Occipital lobe (tissue), 1 donor: ENCODE measurements at regions not wholly inside any gene's neighbourhood (a gene's known extent, or its start where the extent isn't known, plus 50 kb on each side); places are given as distances from the start of the nearest gene placed in this dataset.

Experiments
- DNase-seq: peaks from one replicate; lab custom pipeline; 2025; lab: John Stamatoyannopoulos, UW

DNA sequence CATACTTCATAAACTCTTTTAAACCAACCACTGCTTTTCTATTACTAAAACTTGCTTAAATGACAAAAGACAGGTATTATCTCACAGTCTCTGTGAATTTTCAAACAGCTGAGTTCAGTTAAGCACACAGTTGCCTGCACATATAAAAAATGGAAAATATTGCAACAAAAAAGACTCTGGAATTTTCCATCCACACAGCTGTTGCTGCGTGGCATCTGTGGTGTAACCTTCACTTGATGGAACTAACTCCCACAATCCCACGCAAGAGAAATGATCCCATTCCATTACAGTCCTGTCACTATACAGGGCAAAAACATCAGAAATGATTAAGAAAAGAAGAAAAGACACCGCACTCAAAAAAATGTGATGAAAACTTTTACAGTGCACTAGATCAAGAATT is 149.8 kb upstream of the TBL1X start:
- DNase-seq: no peak

DNA sequence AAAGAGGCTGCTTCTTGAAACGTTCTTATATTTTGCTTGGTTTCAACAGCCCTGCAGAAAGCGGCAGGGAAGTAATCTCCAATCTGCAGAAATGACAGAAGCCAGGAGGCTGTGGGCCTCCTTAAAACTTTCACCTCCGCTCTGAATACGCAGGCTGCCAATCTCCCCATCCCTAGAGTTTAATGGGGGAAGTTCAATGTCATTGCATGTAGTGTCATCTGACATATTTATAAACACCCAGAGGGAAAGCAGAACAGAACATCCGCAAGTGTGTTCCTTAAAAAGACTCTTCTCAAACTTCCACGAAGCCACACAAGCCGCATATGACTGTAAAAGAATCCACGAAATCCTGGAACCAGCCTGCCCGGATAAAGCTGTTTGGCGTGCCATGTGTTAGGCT is 148.8 kb upstream of the TBL1X start:
- DNase-seq: no peak

DNA sequence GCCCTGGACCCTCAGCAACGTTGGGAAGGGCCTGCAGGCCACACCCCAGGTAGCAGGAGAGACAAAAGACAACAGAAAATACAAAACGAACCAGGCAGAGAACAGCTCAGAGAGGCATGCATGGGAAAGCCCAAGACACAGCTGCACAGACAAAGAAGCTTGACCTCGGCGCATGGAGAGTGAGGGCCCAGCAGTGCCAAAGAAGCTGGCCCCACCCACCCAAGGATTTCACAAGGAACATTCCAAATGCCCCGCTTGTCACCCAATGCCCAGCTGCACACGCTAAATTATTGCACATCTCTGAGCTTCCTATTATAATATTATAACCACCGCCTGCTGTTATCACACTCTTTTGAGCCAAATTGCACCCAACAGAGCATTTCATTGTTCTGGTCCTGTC is 147.7 kb upstream of the TBL1X start:
- no peak for DNase-seq

DNA sequence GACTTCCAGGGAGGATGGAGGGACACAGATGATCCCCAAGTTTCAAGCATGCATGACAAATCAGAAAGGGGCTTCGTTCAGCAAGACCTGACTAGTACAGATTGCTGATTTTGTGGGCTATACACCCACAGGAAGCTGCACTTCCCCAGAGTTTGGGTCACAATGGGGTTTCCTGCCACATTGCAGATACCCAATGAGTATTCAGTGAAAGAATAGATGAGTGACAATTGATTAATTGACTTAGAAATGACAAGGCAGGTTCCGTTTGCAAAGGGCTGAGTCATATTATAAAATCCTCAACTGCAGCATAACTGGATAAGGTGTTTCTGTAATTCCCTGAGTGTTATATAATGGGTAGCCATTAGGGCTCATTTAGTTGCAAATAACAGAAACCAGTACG is 146.6 kb upstream of the TBL1X start:
- no peak for DNase-seq

DNA sequence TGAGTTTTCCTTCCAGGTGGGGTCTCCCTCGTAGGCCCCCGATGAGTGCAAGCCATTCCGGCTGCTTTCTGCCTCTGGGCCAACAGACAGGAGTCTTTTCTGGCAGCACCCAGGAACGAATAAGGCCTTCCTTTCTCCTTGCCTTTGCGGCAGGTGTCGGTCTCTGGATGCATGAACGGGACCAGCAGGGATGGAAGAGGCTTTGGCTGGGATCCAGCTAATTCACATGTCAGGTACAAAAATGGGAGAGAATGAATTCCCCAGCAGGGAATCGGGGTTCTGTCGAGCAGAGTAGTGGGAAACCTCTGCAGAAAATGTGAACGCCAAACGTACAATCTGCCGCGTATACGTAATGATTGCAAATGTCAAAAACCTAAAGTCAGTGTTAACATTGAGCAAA is 146.1 kb upstream of the TBL1X start:
- DNase-seq: no peak

DNA sequence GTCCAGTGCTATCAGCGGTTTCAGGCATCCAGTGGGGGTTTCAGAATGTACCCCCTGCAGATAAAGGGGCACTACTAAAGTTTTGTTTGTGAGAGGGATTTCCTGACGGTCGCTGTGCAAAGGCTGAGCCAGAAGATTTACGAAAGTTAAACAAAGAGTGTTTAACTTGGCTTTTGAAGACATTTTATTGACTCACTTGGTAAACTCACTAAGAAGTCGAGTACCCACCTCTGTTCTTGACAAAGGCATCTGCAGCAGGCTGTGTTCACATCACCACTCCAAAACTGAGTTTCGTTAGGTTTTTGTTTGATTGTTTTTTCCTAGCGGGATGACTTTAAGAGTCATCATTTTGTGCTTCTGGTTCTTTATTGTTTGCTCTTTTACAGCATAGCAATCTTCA is 143.9 kb upstream of the TBL1X start:
- no peak for DNase-seq

DNA sequence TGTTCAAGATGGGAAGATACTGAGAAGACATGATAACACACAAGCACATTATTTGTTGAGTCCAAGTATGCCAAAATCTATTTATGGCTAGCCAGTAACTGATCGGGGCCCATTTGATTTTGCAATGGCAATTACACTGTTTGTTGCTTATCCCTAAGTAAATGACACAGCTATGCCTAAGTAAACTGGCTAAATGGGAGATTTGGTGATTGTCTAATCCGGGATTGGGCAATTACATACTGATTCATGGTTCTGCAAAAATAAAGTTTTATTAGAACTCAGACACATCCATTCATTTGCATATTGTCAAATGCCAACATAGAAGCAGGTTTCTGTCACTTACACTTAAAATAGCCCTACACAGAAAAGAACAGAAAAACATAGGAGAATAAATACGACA is 140.2 kb upstream of the TBL1X start:
- no peak for DNase-seq

DNA sequence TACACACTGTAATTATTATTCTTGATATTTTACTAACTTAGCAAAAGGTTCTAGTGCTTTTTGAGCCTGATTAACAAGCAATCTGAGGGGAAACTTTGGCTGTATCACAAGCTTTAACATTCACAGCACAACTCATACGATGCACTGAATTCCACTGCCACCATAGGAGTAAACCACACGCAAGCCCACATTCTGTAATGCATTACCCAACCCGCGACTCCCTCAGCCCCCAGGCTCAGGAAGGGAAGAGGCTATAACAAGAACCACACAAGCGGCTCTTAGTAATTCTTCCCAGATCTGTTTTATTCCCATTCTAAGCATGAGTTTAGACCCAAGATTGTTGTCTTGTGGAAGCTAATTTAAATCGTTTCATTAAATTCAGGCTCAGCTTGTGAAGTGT is 138.5 kb upstream of the TBL1X start:
- no peak for DNase-seq

DNA sequence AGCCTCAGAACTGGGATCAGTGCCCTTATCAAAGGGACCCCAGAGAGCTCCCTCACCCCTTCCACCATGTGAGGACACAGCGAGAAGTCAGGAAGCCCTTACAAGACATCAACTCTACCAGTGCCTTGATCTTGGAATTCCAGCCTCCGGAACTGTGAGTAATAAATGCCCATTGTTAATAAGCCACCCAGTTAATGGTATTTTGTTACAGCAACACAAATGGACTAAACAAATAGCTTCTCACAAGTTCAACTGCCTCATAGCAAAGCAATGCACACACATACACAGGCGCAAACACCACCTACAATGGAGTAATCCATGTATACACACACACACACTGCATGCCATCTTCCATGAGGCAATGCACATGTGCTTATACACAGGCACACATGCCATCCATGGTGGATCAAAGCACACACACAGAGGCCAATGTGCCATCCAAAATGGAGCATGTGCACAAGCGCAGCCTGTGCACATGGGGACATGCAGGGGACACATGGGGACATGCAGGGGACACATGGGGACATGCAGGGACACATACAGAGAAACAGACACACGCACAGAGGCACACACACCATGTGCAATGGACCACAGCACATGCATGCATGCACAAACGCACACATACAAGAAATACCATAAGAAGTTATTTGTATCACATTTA is 137.6 kb upstream of the TBL1X start:
- no peak for DNase-seq

DNA sequence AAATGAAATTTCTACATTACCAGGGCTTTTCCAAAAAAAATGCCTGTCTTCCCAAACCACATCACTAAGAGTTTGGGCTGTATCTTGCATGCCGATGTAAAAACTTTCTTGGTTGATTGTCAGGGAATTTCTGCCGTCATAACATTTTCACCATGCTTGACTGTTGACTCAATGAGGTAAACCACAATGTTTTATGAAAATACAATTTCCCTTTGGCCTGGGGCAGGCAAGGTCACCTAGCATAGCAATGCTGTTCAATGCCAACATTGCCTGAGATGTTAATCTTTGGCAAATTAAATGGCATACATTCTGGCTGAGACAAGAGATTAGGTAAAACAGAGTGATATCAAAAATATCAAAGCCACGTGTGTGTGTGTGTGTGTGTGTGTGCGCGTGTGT is 137.1 kb upstream of the TBL1X start:
- no peak for DNase-seq

DNA sequence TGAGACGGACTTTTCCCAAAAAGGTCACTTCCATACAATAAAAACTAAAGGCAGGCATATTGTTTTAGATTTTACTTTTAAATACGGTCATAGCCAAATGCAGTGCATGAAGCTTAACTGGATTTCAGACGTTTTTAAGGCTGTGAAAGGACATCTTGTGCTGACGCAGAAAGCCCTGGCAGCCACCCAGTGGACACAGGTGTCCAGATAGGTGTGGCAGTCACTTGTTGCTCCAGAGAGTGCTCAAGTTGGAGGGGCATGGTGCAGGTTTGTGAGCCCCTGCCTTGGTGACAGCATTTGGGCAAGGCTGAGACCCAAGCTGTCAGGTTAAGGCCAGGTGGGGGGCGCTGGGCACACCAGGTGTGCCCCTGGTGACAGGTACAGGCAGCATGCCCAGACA is 135.8 kb upstream of the TBL1X start:
- no peak for DNase-seq

DNA sequence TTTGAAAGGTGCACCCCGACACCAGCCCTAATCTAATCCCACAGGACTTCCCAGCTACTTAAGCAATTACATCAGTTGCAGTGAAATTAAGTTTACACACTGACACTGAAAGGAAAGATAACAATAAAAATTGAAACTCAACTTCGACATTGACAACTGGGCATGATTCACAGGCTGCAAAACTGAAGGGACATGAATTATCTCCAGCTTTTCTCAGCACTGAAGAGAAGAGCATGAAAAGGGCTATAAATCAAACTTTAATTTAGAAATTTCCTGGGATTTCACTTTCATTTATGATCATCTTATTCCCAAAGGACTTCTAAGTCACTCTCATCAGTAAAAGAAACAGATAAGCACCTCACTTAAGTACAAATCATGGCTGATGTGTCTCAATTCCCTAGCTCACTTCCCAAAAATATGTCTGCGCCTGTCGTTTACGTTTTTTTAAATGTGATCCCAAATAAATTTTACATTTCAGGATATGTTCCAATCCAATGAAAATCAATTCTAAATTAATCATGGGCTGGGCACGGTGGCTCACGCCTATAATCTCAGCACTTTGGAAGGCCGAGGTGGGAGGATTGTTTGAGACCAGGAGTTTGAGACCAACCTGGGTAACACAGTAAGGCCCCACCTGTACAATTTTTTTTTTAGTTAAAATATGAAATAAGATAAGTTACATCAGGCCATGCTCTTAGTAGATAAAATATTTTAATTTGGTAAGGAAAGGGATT is 134.4 kb upstream of the TBL1X start:
- DNase-seq: no peak

DNA sequence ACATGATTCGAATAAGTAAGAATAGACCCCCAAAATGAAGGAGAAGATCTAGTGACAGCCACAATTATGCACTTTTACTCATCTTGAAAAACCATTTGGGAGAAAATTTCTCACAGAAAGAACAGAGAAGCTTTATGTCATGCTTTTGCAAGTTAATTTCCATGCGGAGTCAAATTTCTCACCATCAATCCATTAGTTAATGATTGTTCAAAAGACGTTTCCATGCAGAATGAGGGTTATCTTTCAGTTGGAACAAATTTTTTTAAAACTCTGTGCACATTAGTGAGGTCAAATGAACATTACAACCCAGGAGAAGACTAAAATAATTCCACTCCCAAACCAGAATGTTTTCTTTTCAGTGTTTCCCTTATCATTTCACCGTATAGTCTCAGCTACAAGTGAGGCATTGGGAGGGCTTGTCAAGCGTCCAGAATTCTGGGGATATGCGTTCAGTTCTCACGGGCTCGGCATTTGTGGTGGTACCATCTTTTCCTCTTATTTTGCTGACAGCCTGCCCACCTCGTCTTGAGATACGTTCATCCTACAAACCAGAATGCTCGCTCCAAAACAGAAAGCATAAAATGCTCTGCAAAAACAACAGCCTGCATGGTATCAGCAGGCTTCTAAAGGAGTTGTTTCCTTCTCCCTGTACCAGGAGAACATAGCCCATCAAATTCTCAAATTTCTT is 130.8 kb upstream of the TBL1X start:
- no peak for DNase-seq

DNA sequence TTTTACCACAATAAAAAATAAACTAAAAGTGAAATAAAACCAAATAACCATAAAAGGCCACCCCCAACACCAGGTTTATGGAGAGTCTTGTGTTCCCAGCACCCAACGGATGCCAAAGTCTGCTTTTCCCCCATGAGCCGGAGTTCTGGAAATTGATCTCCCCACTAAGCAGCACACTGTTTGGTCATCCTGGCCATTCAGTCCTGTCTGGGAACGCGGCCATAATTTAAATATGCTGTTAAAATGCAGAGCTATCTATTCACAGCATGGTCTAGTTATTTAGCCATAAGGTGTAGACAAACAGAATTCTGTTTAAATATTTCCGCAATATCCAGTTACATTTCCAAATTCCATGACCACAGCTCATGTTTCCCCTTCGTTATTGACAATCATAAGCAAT is 129.6 kb upstream of the TBL1X start:
- DNase-seq: no peak

DNA sequence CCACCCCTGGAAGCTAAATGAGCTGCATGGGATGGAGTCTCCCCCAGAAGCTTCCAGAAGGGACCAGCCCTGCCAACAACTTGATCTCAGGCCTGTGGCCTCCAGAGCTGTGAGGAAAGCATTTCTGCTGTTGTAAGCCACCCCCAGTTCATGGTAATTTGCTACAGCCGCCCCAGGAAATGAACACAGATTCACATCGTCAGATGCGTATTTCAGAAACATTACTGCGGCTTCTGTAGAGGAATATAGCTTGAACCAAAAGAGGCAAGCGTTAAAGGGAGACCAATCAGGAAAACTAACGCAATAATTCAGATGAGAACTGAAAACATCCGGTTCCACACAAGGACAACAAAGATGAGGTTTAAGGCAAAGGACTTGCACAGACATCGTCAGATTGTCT is 128.4 kb upstream of the TBL1X start:
- DNase-seq: no peak

DNA sequence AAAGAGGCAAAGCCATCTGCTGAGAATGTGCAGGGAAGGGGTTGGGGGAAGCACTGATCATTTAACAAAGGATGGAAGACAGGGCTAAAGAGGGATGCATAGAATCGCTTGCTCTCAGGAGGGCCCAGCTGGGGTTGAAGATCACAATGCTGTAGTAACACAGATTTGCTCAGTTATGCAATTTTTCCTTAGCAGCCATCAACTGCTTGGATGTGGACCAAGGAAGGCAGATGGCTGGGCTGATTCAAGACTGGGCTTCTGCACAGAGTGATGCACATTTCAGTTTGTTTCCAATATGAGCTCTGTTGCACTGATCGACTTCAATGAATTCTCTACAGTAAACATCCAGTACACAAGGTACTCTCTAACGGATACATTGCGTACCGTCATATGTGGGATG is 127.8 kb upstream of the TBL1X start:
- peak; percentile 42 for DNase-seq

DNA sequence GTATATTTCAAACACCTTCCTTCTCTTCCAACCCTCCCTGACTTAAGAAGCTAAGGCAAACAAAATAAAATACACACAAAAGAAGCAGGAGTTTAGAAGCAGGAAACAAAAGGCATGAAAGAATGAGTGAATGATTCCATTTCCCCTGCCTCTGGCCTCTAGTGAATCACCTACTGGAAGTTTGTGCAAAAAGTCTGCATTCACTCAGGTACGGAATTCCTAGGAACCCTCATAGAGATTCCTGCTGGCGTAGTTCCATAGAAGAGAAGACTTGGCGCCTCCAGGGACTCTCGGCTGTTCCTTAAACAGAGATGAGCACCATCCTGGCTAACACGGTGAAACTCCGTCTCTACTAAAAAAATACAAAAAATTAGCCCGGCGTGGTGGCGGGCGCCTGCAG is 125.9 kb upstream of the TBL1X start:
- no peak for DNase-seq

DNA sequence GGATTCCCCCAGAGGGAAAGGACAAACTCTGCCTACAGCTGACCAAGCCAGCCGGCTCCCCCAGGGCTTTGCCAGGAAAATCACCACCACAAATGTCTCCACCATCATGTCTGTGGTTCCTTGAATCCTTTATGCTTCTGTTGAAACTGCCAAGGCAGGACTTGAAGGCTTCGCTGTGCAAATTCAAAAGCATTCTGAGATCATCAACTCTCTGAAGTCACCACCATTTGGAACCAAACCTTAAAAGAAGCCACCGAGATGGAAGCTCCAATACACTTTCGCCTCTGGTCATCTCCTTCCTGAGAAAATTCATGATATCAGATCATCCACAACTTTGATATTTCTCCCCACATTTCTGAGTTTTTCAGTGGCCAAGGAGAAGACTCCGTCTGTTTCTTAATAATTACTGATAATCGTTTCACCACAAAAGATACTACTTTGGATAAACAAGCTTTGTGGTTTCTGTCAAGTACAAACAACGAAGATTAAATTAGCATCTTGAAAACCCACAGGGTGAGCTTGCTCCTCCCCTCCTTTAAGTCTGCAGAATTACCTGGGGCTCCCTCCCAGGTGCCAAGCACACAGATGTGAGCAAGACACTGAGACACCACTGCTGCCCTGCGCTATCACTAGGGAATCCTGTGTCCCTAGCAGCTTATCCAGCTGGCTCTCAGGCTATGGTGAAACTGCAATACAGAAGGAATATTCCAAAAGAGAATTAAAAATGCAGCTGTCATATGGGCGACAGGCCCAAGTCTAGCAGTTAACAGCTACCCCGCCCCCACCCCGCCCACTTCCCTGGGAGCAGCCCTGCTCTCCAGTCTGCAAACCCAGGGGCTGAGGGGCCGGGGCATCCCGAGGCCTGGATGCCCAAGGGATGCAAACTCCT is 125.0 kb upstream of the TBL1X start:
- DNase-seq: no peak

DNA sequence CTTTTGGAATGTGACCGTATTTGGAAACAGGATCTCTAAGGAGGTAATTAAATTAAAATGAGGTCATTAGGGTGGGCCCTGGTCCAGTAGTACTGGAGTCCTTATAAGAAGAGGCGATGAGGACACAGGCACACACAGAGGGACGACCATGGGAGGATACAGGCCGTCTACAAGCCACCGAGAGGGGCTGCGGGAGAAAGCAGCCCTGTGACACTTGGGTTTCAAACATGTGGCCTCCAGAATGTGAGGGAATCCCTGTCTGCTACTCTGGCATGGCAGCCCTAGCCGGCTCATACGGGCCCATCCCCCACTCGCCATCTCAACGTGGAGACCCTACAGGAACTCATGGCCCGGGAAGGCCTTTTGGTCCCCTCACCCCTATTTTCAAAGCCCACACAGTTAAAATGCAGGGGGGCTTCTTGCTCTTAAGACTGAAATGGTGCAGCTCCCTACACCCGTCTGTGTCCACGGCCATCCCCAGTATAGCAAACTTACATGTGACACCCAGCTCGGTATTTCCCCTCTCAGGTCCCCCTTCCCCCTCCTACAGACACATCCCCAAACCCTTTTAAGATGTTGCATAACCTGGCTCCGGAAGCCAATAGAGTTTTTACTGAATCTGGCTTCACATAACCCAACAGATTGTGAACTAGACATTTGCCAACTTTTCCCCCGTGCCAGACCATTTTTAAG is 124.1 kb upstream of the TBL1X start:
- DNase-seq: peak; percentile 3

DNA sequence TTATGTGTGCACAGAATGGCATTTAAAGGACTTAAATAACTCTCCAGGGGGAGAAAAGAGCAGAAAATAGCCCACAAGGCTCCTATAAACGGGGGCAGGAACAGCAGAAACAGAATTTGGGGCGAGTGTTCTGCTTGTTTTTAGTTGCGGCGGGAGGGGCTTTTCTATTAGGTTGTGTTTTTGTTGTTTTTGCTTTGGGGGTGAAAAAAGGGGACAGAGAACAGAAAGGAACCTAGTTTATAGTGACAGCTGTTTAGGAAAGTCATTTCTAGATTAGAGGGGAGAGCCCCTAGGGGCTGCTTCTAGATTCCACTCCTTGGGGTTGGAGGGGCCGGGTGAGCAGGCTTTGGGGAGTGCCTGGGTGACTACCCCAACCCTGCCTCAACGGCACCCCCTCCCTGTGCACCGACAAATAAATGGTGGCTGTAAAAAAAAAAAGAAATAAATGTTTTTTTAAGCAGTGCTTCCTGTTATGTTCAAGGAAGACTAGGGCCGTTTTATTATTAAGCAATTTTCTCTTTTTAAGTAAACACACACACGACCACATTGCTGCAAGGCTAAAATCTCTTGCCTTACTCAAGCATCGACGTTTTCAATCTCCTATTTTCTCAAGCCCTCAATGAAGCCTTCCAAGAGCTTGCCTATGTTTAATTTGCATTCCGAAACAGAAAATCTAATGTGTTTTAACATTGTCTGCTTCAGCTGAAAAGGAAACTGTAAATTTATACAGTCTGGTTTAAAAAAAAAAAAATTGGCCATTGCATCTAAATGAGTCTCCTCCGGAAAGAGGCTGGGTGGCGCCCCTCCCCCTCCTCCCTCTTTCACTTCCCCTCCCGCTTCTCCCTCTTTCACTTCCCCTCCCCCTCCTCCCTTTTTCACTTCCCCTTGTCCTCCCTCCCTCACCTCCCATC is 123.3 kb upstream of the TBL1X start:
- DNase-seq: no peak
